SU-DHL-6 (cell line): ENCODE measurements at regions not wholly inside any gene's neighbourhood (a gene's known extent, or its start where the extent isn't known, plus 50 kb on each side); places are given as distances from the start of the nearest gene placed in this dataset.

Experiments
- H2AFZ ChIP-seq: fragments of 200-600 bp; sonication (generic); 2 replicates; pipeline ENCODE4 v1.6.1; 2014; ENCODE audit warnings: low read depth, mild to moderate bottlenecking, moderate library complexity, mixed read lengths, antibody characterized with exemption, low read length; ENCODE audit not compliant: severe bottlenecking
- H3F3A ChIP-seq: fragments of 200-600 bp; shearing (Covaris generic); 2 replicates; pipeline ENCODE4 v1.6.0; 2016; ENCODE audit warnings: antibody characterized with exemption, mild to moderate bottlenecking; ENCODE audit not compliant: insufficient read depth
- H3K27ac ChIP-seq: fragments of 200-600 bp; sonication (generic); 2 replicates; pipeline ENCODE4 v1.5.1; 2016; ENCODE audit warnings: low read depth, mild to moderate bottlenecking, low read length, moderate library complexity, mixed read lengths
- H3K27me3 ChIP-seq: fragments of 200-600 bp; sonication (generic), shearing (Covaris generic); 2 replicates; pipeline ENCODE4 v1.6.0; 2014; ENCODE audit warnings: mild to moderate bottlenecking, low read length
- H3K36me3 ChIP-seq: fragments of 200-600 bp; sonication (generic); 2 replicates; pipeline ENCODE4 v1.6.1; 2014; ENCODE audit warnings: mild to moderate bottlenecking, low read length, mixed read lengths
- H3K4me2 ChIP-seq: fragments of 300-600, 200-600 bp; shearing (Covaris generic), sonication (generic); 2 replicates; pipeline ENCODE4 v1.6.0; 2014; ENCODE audit warnings: low read length, low read depth, mild to moderate bottlenecking; ENCODE audit not compliant: poor library complexity, severe bottlenecking
- H3K4me3 ChIP-seq: fragments of 200-600 bp; sonication (generic); 2 replicates; pipeline ENCODE4 v1.5.1; 2014; ENCODE audit warnings: antibody characterized with exemption, low read length, mild to moderate bottlenecking, mixed read lengths; ENCODE audit not compliant: insufficient read depth, poor library complexity, severe bottlenecking
- H3K79me2 ChIP-seq: fragments of 200-600 bp; sonication (generic); 2 replicates; pipeline ENCODE4 v1.6.1; 2014; ENCODE audit warnings: mild to moderate bottlenecking, low read length, moderate library complexity; ENCODE audit not compliant: insufficient read depth
- H3K9ac ChIP-seq: fragments of 200-600 bp; sonication (generic); 2 replicates; pipeline ENCODE4 v1.7.0; 2014; ENCODE audit warnings: mild to moderate bottlenecking, low read length
- H3K9me2 ChIP-seq: fragments of 200-600 bp; sonication (generic); replicated peaks from 2 replicates; pipeline ENCODE4 v1.6.1; 2014; ENCODE audit warnings: low read length; ENCODE audit not compliant: insufficient read depth
- H3K9me3 ChIP-seq: fragments of 200-600 bp; sonication (generic); 2 replicates; pipeline ENCODE4 v1.6.1; 2014; ENCODE audit warnings: low read length, mixed read lengths; ENCODE audit not compliant: insufficient read depth
- H4K20me1 ChIP-seq: fragments of 200-600 bp; sonication (generic); 2 replicates; pipeline ENCODE4 v1.6.1; 2014; ENCODE audit warnings: low read depth, mild to moderate bottlenecking, antibody characterized with exemption, low read length, moderate library complexity, mixed read lengths
- EZH2phosphoT487 ChIP-seq: fragments of 200-600 bp; sonication (generic), shearing (Covaris generic); conservative IDR thresholded peaks from 2 replicates; pipeline ENCODE4 v1.6.1; 2018; ENCODE audit warnings: mild to moderate bottlenecking, antibody characterized with exemption, low read length, moderate library complexity, mixed read lengths
- TF ChIP-seq, protein P1 (sequence below): fragments of 200-600 bp; sonication (generic); IDR thresholded peaks from one replicate; pipeline ENCODE4 v1.5.1; 2017; ENCODE audit warnings: antibody characterized with exemption, mild to moderate bottlenecking, low read length, moderate library complexity; ENCODE audit not compliant: insufficient read depth, poor library complexity, severe bottlenecking

DNA sequence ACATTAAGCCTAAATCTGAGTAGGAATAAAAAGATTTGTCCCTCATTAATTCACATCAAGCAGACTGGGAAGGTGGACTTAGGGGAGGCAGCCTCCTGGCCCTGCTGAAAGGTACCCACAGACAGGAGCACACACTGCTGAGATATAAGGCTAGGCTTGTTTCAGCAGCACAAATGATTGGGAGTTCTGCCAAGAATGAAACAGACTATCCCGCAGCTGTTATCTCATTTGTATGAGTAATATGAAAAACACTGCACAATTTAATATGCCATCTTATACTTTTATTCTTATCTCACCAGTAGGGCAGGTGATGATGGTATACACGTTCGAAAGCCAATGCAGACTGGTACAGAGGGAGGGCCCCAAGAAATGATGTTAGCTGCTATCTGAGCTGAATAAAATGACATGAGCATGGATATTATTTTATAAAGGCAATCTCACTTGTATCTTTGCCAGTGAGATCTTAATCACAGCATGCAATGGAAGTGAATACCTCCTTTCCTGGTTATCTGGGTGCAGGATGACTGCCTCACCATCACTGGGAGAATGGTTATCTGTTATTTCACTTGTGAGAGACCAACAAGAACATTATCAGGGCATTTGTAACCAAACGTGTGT is 258.7 kb upstream of the PPP2R3A start:
- no peak overlapping the region for H3K4me2 ChIP-seq
- no peak overlapping the region for H2AFZ ChIP-seq
- no peaks in the 10 kb centered on the region for H3K36me3 ChIP-seq
- no peaks in the 10 kb centered on the region for H4K20me1 ChIP-seq
- no peaks in the 10 kb centered on the region for H3F3A ChIP-seq
- H3K4me3 ChIP-seq, result no peak overlapping the region
- H3K9ac ChIP-seq, result no peak overlapping the region
- H3K9me2 ChIP-seq, result no peaks in the 10 kb centered on the region
- H3K79me2 ChIP-seq, result no peaks in the 10 kb centered on the region
- no peaks in the 10 kb centered on the region for H3K27me3 ChIP-seq
- no peaks in the 10 kb centered on the region for H3K9me3 ChIP-seq
- no peak for TF ChIP-seq EZH2phosphoT487
- TF ChIP-seq, protein P1, sequence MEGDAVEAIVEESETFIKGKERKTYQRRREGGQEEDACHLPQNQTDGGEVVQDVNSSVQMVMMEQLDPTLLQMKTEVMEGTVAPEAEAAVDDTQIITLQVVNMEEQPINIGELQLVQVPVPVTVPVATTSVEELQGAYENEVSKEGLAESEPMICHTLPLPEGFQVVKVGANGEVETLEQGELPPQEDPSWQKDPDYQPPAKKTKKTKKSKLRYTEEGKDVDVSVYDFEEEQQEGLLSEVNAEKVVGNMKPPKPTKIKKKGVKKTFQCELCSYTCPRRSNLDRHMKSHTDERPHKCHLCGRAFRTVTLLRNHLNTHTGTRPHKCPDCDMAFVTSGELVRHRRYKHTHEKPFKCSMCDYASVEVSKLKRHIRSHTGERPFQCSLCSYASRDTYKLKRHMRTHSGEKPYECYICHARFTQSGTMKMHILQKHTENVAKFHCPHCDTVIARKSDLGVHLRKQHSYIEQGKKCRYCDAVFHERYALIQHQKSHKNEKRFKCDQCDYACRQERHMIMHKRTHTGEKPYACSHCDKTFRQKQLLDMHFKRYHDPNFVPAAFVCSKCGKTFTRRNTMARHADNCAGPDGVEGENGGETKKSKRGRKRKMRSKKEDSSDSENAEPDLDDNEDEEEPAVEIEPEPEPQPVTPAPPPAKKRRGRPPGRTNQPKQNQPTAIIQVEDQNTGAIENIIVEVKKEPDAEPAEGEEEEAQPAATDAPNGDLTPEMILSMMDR, result no peak
- H3K27ac ChIP-seq, result no peak overlapping the region

DNA sequence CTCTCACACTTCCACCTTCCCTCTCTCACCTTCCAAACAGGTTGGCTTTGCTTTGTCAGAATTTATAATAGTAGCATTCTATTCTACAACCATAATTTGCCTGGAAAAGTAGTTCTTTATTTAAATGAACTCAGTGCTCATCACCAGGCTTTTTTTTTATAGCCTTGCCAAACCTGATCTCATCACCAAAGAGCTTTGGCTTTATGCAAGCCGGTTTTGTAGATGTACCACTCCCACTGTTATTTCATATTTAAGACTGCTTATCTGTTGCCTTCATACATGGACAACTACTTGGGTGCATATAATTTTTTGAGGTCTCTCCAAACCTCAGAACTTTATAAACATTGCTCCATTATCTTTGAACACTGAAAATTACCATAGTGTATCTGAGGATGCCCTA is 246.1 kb upstream of the PPP2R3A start:
- no peaks in the 10 kb centered on the region for H3F3A ChIP-seq
- no peaks in the 10 kb centered on the region for H3K79me2 ChIP-seq
- no peaks in the 10 kb centered on the region for H4K20me1 ChIP-seq
- H3K4me3 ChIP-seq, result no peak overlapping the region
- no peaks in the 10 kb centered on the region for H3K9me2 ChIP-seq
- no peaks in the 10 kb centered on the region; the same call in 1 of the 2 replicates for H3K27me3 ChIP-seq
- TF ChIP-seq, protein P1, result no peak
- no peak for TF ChIP-seq EZH2phosphoT487
- no peak overlapping the region for H3K27ac ChIP-seq
- no peaks in the 10 kb centered on the region for H3K36me3 ChIP-seq
- H3K9me3 ChIP-seq, result no peaks in the 10 kb centered on the region
- H3K9ac ChIP-seq, result no peak overlapping the region
- no peak overlapping the region for H3K4me2 ChIP-seq
- H2AFZ ChIP-seq, result no peak overlapping the region

DNA sequence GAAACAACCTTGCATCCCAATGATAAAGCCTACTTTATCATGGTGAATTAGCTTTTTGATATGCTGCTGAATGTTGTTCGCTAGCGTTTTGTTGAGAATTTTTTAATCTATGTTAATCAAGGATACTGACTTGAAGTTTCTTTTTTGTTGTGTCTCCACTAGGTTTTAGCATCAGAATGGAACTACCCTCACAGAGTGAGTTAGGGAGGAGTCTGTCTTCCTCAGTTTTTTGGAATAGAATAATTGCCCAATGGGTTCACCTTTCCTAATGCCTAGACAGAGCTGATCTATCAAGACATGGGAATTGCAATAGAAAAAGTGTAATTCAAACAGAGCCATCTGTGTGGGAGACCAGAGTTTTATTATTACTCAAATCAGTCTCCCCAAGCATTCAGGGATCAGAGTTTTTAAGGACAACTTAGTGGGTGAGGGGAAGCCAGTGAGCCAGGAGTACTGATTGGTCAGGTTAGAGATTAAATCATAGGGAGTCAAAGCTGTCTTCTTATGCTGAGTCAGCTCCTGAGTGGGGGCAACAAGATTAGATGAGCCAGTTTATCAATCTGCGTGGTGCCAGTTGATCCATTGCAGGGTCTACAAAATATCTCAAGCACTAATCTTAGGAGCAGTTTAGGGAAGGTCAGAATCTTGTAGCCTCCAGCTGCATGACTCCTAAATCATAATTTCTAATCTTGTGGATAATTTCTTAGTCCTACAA is 237.4 kb upstream of the PPP2R3A start:
- TF ChIP-seq, protein P1, result no peak
- TF ChIP-seq EZH2phosphoT487, result no peak
- H3F3A ChIP-seq, result no peaks in the 10 kb centered on the region
- no peaks in the 10 kb centered on the region for H3K36me3 ChIP-seq
- no peak overlapping the region for H3K4me2 ChIP-seq
- no peak overlapping the region for H3K4me3 ChIP-seq
- H3K9me2 ChIP-seq, result no peaks in the 10 kb centered on the region
- H3K27me3 ChIP-seq, result no peaks in the 10 kb centered on the region; the same call in 1 of the 2 replicates
- no peaks in the 10 kb centered on the region for H3K79me2 ChIP-seq
- no peak overlapping the region for H2AFZ ChIP-seq
- H3K9ac ChIP-seq, result no peak overlapping the region
- no peak overlapping the region for H3K27ac ChIP-seq
- peaks cover 4% of the 10 kb centered on the region; the same call in 1 of the 2 replicates for H3K9me3 ChIP-seq
- H4K20me1 ChIP-seq, result no peaks in the 10 kb centered on the region
